Stimulated activated CD8-positive, alpha-beta memory T cell treated with anti-CD3 and anti-CD28 coated beads, Interleukin-4, amount 100 ng/mL, for 1 hour (primary cell): ENCODE measurements at regions not wholly inside any gene's neighbourhood (a gene's known extent, or its start where the extent isn't known, plus 50 kb on each side); places are given as distances from the start of the nearest gene placed in this dataset.
"Not testable (repeated sequence)": the region's sequence is repeated elsewhere in the genome, so short reads cannot be mapped to it uniquely, and the experiment has no call there.

Source experiments
- DNase-seq, 2 donors: peaks; one replicate each; pipeline ENCODE4 v3.0.0-alpha.2; 2020; ENCODE audit warnings: low read depth in 2 of 2, low spot score in 1 of 2

- no peak for DNase-seq
Measured at GRCh38 chr12:69028941-69029729, 96.2 kb upstream of the CPM start.

DNA sequence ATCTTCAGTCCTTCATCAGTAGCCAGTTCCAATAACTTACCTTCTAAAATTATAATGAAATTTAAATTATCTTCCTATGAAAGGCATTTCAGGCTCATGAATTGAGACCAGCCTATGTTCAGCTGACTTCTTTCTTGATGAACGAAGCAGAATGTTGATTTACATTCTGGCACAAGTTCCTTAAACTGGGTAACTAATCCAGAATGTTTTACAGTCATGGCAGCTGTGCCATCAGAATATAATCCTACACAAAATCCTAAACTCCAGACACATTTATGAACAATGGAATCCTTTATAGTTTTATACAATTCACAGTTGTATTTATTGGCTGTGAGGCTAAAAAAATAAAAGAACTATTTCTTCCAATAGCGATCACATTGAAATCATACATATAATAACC, 97.3 kb upstream of the CPM start:
- DNase-seq: no peak

DNA sequence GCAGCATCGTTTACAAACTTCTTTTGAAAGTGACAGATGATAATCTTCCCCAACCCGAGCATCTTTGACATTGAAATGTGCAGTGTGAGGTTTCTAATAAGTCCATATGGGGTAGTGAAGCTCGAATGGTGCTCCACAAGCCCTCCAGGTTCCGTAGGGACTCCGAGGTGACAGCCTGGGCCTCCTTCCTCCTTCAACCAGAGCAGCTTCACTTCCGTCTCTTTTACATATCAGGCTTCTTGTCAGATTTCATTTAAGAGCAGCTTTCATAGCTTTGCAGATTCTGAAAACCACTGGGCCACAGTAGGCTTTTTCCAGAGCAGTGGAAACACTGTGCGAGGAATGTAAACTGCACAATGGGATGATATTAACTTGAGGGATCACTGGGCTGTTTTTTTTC, 103.6 kb upstream of the CPM start:
- no peak for DNase-seq

DNA sequence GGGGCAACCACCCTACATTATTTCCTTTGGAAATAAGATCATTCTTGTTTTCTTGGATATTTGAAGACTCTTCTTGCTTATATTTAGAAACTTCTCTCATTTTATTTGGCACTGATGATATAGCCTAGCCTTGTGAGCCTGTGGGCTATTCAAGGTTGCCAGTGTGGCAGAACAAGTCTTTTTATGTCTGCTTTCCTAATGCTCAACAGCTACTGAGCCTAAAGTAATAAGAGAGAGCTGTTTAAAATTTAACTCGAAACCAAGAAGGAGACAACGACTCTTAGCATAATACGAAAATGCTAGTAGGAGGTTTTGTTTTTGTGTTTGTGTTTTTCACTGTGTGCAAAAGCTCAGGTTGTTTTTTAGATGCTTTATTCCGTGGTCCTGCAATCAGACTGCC, 104.0 kb upstream of the CPM start:
- no peak for DNase-seq

DNA sequence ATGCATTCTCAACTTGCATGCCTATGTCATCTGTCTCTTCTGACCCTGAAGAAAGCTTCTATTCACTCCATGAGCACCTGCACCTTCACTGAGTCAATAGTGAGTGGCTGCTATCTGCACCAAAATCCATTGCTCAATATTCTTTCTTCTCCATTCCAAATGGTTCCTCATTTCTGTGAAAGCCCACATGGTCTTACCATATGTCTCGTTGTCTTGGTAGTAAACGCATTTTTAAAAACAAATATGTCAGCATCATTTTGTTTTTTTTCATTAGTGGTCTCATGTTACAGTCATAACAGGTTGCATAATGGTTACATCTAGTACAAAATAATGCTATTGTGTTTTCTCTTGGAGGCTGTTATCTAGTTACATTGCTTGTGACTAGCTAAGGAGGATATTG, 106.9 kb upstream of the CPM start:
- DNase-seq: no peak

DNA sequence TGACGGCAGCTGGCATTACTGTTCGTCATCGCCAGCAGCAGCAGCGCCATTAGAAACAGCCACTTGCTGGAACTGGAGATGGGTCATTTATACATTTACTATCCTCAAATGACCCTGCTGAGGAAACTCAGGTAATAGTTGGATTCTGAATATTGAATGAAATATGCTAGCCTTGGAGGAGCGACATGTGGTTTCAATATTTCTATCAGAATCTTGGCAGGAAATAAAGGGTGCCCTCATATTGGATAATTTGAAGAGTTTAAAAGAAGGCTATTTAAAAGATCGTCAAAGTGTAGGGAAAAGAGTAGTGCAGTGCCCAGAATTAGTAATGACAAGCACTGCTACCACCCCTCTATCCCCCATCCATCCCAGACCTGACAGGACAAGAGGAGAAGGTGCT, 109.6 kb upstream of the CPM start:
- no peak for DNase-seq

DNA sequence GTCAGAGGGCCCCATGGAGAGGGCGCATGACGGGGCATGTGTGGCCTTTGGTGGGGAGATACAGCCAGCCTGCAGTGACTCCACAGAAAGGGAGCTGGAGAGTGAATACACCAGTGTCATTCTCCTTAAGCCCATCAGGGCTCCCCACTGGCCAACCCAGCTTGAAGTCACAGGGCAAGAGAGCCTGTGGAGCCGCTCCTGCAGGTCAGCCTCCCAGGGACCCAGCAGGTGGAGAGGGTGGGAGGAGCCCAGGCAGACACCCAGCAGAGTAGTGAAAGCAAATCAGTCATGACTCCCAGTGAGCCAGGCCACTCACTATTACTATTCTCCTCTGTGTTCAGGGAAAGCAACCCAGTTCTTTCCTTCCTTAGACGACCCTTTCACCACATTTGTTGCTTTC, 110.0 kb upstream of the CPM start:
- DNase-seq: no peak

DNA sequence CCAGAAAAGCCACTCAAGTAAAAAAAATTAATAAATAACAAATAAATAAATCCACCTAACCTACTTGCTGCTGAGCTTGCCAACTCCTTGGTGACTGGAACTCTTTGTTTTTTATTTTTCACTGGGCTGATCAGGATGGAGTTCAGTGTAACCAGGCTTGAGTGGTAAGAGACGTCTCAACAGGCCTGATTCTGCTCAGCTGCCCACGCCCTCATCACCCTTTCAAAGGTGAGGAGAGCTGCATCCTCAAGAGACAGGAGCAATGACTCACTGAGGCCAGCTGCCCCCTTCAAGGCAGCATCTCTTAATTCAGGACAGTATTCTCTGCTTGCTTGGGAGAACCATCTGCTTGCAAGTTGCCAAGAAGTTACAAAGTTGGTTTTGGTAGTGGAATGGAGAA, 111.9 kb upstream of the CPM start:
- no peak for DNase-seq

DNA sequence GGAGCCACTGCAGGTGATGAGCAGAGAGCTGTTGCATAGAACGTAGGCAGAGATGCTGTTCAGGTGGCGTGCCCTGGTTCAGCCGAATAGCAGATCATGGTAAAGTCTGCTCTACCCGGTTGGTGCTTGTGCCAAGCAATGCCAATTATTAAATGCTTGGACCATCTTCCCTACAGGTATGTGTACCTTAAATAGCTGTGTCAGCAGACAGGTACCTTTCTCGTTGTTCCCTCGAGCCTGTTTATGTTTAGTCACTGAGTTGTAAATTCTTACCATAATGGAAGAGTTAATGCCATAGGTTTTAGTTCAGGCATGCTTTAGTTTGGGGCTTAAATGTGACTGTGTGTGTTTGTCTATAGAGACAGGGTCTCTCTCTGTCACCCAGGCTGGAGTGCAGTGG, 112.5 kb upstream of the CPM start:
- DNase-seq: no peak

- no peak for DNase-seq
Measured at GRCh38 chr12:69046363-69046762, 113.4 kb upstream of the CPM start.

- DNase-seq: no peak
Measured at GRCh38 chr12:69046920-69047319, 113.9 kb upstream of the CPM start.

- no peak for DNase-seq
Measured at GRCh38 chr12:69047990-69048389, 115.0 kb upstream of the CPM start.

- not testable (repeated sequence) for DNase-seq
Measured at GRCh38 chr12:69049855-69050254, 116.9 kb upstream of the CPM start.

DNA sequence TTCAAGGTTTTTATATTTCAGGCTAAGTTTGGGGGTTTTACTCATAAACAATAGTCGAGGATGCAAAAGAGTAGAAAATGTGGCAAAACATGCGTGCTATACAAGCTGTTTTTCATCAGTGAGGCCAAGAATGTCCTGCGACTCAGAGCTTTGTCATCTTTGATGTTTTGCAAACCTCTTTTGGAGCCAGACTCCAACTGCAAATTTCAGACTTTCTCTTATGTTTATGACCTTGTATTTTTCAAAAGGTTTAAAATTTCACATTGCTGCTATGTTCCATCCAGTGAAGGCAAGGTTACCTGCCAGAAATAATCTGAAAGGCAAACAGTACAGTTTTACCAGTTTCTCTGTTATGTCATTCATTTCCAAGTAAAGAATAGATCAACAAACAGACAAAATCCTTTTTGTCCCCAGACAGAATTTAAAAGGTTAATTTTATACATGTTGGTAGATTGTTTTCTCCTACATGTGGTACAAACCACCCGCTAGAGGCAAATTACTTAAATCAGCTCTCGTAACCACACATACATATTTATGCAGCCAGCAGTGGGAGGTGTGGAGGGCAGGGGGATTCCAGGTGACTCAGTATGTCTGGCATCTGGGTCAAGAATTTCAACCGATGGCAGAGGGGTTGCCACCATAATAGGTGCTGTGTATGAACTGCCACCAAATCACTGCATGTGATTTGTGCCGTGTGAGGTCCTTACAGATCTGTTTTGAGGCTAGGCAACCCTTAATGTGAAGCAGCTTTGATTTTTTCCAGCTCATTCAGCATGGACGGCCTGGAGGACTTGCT, 119.8 kb upstream of the CPM start:
- no peak for DNase-seq

GRCh38 chr12:69054343-69055056, 121.5 kb upstream of the CPM start:
- no peak for DNase-seq

GRCh38 chr12:69055280-69055679, 122.3 kb upstream of the CPM start:
- DNase-seq: no peak

GRCh38 chr12:69055706-69056105, 122.7 kb upstream of the CPM start:
- no peak for DNase-seq

GRCh38 chr12:69056743-69057515, 124.0 kb upstream of the CPM start:
- no peak for DNase-seq

GRCh38 chr12:69057742-69058141, 124.8 kb upstream of the CPM start:
- DNase-seq: no peak

- no peak for DNase-seq
Measured at GRCh38 chr12:69059465-69060457, 126.8 kb upstream of the CPM start.
